ENCODE measurements at regions not wholly inside any gene's neighbourhood (a gene's known extent, or its start where the extent isn't known, plus 50 kb on each side); places are given as distances from the start of the nearest gene placed in this dataset.

DNA sequence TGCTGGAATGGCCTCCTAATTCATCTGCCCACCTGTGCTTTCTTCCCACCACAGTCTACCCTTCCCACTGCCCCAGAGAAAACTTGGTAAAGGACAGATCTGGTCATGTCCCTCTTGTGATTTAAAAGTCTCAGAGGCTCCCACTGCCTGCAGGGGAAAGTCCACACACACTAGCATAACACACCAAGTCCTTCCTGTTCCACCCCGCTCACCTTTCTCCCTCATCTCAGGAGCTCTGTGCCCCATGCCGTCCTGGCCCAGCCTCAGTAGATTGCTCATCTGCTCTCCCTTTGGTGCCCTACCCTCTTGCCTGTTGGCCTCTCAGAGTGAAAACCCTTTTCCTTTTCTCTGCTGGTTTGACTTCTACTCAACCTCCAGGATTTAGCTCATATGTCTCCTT, 111.4 kb upstream of the MAP3K1 start:
- intact Hi-C loops (cut with DNase I; ENCODE audit: low total_unique reads) = no loop called here
- no peak for TF ChIP-seq POLR2A (IDR thresholded peaks at IDR 0.05)
- TF ChIP-seq, protein P1, sequence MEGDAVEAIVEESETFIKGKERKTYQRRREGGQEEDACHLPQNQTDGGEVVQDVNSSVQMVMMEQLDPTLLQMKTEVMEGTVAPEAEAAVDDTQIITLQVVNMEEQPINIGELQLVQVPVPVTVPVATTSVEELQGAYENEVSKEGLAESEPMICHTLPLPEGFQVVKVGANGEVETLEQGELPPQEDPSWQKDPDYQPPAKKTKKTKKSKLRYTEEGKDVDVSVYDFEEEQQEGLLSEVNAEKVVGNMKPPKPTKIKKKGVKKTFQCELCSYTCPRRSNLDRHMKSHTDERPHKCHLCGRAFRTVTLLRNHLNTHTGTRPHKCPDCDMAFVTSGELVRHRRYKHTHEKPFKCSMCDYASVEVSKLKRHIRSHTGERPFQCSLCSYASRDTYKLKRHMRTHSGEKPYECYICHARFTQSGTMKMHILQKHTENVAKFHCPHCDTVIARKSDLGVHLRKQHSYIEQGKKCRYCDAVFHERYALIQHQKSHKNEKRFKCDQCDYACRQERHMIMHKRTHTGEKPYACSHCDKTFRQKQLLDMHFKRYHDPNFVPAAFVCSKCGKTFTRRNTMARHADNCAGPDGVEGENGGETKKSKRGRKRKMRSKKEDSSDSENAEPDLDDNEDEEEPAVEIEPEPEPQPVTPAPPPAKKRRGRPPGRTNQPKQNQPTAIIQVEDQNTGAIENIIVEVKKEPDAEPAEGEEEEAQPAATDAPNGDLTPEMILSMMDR (IDR thresholded peaks at IDR 0.05) = no peak
- Histone ChIP-seq H3K36me3 (no peaks in the 10 kb centered on the region), H3K27me3 (no peaks in the 10 kb centered on the region), H3K9me3 (no peaks in the 10 kb centered on the region), H3K4me1 (no peaks in the 10 kb centered on the region), H3K27ac (no peak overlapping the region), H3K4me3 (no peak overlapping the region)
- DNase-seq = no peak

DNA sequence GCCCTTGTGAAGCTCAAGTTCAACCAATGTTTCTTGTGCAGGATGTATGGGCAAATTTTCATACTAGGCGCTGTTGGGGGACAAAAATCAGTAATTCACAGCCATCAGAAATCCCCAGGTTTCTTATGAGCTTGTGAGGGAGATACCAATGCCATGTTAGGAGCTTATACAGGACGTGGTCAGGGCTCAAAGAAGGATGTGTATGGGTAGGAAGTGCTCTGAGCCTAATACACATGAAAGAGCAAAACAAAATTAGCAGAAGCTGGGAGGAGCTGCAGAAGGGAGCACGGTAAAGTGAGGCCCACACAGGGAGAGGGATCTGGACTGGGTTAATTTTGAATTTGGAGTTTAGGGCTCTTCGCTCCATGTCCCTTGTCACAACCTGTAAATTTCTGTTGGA, 114.6 kb upstream of the MAP3K1 start:
- no peak overlapping the region for H3K27ac ChIP-seq
- no peaks in the 10 kb centered on the region for H3K9me3 ChIP-seq
- H3K4me3 ChIP-seq = no peak overlapping the region
- no peaks in the 10 kb centered on the region for H3K36me3 ChIP-seq
- H3K27me3 ChIP-seq = no peaks in the 10 kb centered on the region
- intact Hi-C loops (cut with DNase I; ENCODE audit: low total_unique reads) = no loop called here
- DNase-seq = no peak
- no peak for TF ChIP-seq POLR2A (IDR thresholded peaks at IDR 0.05)
- TF ChIP-seq, protein P1 (IDR thresholded peaks at IDR 0.05) = no peak
- no peaks in the 10 kb centered on the region for H3K4me1 ChIP-seq

DNA sequence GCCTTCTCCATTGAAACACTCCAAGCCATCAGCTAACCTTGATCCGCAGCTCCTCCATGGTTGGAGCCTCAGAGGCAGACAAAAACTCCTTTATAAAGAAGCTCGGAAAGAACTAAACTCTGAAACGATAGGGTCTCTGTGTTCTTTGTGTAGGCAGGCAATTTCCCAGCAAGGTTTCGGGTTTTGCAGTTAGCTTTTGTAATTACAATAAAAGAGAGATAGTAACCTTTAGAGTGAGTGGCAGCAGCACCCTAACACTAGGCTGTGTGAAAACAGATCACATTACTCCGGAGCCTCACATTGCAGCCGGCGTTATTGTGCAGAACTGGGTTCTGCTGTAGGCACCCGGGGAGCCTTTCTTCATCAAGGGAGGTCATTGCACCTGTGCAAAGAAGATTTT, 115.8 kb upstream of the MAP3K1 start:
- H3K9me3 ChIP-seq = no peaks in the 10 kb centered on the region
- no peak overlapping the region for H3K4me3 ChIP-seq
- H3K4me1 ChIP-seq = no peaks in the 10 kb centered on the region
- no peaks in the 10 kb centered on the region for H3K27me3 ChIP-seq
- TF ChIP-seq POLR2A (IDR thresholded peaks at IDR 0.05) = no peak
- DNase-seq = no peak
- H3K27ac ChIP-seq = no peak overlapping the region
- no peaks in the 10 kb centered on the region for H3K36me3 ChIP-seq
- intact Hi-C loops (cut with DNase I; ENCODE audit: low total_unique reads) = no loop called here

DNA sequence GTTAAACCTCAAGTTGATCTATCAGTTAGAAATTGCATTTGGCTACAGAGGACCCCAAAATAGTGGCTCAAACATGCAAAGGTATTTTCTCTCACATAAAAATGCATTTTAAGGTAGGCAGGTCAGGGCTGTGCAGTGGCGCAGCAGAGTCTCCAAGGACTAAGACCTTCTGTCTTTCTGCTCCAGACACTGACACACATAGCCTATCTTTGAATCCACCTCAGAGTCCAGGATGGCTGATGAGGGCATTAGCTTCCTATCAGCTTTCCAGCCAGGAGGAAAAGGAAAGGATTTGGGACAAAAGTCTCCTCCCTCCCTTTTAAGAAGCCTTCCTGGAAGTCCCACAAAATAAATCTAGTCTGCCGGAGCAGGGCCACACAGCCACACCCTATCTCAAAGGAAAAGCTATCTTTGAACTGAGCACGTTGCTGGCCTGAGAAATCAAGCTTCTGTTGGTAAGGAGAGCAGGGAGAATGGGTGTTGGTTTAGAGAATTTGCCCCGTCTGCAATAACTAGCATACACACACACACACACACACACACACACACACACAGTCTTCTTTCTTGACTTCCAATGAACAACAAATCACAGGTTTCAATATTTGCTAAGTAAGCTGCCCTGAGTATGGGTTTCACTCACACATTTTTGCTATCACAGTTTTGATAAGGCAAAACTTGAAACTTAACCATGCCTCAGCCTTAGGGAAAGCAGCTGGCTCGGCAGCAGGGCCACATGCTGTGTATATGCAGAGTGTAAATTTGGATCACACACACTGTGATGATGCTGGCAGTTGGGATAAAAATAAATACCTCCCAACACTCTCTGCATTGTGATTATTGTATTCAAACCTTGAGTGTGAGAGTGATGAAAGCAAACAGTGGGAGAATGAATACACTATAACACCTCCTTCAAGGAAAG, 116.6 kb upstream of the MAP3K1 start:
- H3K36me3 ChIP-seq = no peaks in the 10 kb centered on the region
- no peak overlapping the region for H3K27ac ChIP-seq
- H3K27me3 ChIP-seq = no peaks in the 10 kb centered on the region
- H3K4me3 ChIP-seq = no peak overlapping the region
- H3K9me3 ChIP-seq = no peaks in the 10 kb centered on the region
- no peak for DNase-seq
- TF ChIP-seq POLR2A (IDR thresholded peaks at IDR 0.05) = no peak
- TF ChIP-seq, protein P1 (IDR thresholded peaks at IDR 0.05) = no peak
- intact Hi-C loops (cut with DNase I; ENCODE audit: low total_unique reads) = no loop called here
- H3K4me1 ChIP-seq = no peaks in the 10 kb centered on the region

DNA sequence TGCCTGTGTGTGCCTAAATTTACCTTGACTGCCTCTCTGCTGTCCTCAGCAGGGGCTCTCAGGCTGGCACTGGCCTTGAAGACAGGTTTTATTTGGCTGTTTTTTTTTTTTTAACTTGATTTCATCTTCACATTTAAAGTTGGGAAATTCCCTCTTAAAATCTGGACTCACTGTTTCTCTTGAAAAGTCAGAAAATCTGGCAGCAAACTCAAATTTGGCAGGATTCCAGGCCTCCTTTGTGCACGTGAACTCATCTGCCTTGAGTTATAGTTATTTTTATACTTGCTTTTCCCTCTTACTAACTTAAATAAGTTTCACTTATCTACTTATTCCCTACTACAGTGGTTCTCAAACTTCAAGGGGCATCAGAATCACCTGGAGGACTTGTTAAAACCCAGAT, 118.4 kb upstream of the MAP3K1 start:
- Histone ChIP-seq H3K4me1 (no peaks in the 10 kb centered on the region), H3K36me3 (no peaks in the 10 kb centered on the region), H3K27ac (no peak overlapping the region), H3K27me3 (no peaks in the 10 kb centered on the region), H3K4me3 (no peak overlapping the region), H3K9me3 (no peaks in the 10 kb centered on the region)
- intact Hi-C loops (cut with DNase I; ENCODE audit: low total_unique reads) = no loop called here
- peak; percentile 31 to 57 for DNase-seq
- TF ChIP-seq, protein P1 (IDR thresholded peaks at IDR 0.05) = no peak
- TF ChIP-seq POLR2A (IDR thresholded peaks at IDR 0.05) = no peak

Measured in uterus (tissue), 3 donors.